CD4-positive, alpha-beta T cell treated with Interleukin-6 for 4 hours (primary cell): ENCODE measurements at regions not wholly inside any gene's neighbourhood (a gene's known extent, or its start where the extent isn't known, plus 50 kb on each side); places are given as distances from the start of the nearest gene placed in this dataset.
"Not testable (repeated sequence)": the region's sequence is repeated elsewhere in the genome, so short reads cannot be mapped to it uniquely, and the experiment has no call there.

ENCODE experiments used
- DNase-seq: peaks from one replicate; pipeline ENCODE4 v3.0.0-alpha.2; 2020; ENCODE audit warnings: mixed read lengths

DNA sequence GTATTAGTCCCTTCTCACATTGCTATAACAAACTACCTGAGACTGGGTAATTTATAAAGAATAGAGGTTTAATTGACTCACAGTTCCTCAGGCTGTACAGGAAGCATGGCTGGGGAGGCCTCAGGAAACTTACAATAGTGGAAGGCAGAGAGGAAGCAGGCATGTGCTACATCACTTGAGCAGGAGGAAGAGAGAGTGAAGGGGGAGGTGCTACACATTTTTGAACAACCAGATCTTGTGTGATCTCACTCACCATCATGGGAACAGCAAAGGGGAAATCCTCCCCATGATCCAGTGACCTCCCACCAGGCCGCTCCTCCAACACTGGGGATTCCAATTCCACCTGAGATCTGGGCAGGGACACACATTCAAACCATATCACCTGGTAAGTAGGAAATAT, 630.6 kb downstream of the QKI start:
- DNase-seq, result no peak

DNA sequence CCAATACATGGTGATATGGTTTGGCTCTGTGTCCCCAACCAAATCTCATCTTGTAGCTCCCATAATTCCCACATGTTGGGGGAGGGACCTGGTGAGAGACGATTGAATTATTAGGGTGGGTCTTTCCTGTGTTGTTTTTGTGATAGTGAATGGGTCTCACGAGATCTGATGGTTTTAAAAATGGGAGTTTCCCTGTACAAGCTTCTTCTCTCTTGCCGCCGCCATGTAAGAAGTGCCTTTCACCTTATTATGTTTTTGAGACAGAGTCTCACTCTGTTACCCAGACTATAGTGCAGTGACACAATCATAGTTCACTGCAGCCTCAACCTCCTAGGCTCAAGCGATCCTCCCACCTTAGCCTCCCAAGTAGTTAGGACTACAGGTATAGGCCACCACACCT, 629.1 kb downstream of the QKI start:
- DNase-seq, result not testable (repeated sequence)

DNA sequence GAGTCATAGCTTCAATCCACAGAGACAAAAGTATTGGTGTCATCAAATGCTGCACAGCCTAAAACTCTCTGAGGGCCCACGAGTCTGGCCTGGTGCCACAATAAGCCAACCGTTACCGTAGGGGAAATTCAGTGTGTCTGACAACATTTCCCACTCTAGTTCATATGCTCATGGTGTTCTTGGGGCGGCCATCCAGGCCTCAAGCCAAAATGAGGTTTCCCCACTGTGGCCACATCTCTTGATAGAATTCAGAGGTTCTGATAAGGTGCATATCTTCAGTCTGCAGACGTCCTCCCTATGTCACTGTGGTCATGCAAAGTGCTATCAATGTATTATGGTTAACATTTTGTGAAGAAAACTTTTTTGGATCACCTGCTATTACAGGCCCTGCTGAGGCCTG, 627.7 kb downstream of the QKI start:
- DNase-seq, result no peak

DNA sequence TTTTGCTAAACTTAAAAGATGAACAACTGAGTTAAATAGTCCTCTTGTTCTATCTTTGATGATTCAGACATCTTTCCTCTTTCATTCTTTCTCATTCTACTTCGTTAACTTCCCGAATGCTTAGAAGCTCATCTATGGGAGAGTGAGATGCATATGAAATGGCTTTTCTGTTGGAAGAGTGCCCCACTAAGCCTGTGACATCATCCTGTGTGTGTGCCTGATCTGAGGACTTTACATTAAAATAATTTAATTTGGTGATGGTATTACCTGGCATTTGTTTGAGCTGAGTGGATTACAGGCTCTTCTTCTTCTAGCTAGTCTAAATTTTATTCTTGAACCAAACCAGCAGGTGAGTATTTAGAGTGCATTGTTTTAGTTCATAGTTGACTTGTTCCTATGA, 626.5 kb downstream of the QKI start:
- DNase-seq, result no peak

DNA sequence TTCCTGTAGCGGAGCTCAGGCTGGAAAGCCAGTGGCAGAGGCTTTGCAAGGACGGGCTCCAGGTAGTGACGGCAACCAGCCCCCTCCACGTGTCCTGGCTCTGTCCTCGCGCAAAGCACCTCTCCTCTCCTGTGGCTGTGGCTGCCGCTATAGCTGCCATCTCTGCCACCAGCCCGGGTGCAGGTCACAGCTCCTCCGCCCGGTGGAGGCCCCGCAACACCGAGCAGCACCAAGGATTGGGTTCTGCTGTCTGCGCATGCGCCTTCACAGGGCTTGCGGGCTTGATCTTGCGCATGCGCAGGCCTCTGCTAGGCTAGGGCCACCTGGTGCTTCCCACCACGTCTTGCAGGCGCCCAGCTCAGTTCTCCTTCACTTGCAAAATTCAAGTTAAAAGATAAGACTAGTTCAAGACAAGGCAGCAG, 625.4 kb downstream of the QKI start:
- peak; percentile 56 for DNase-seq

DNA sequence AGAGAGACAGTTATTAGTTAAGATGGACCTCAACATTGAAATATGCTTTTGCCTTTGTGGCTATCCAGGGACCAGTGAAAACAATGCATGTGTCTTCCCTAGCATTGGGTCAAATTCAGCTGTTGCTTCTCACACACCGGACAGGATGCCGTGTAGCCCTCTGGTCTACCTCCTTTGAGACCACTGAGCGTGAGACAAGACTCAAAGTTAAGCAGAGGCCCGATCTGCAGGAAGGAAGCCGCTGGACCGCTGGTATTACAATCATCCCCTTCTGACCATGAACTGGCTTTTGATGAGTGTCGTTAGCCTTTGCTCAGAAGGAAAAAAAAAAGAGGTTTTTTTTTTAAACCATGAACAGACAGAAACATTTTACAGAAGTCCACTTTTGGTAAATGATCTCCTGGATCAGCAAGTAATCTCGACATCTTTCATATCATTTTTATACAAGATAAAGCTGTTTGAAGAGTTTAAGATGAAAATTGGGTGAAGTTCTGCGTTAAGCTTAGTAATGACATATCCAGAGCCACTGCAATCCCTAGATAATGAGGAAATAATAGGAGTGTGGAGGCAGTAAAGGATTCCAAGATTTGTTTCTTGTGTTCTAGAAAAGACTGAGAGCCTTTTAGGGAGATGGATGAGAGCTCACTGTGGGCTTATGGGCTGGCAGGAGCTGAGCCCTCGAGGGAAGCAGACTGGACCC, 622.8 kb downstream of the QKI start:
- DNase-seq, result no peak

DNA sequence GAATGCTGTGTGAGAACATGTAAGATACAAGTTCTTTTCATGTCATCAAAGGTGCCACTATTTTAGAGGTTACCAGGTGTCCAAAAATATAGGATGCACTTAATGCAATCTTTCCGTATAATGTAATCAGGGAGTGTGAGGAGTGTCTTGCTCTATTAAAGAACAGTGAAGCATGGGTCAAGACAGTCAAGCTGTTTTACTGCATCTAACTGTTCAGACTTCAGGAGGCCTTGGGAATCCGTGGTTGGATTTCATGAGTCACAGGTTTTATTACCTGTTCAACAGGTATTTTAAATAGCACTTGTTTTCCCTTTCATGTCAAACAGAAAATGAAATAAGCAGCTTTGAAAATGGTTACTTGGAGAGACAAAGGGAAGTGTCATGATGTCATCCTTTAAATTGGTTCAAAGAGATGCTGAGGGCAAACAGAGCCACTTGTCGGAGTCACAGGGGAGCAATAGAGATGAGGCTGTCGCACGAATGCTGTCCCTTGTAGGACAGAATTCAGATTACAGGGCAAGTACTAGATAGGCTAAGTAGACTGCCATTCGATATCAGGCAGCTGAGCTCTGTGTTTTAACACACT, 621.5 kb downstream of the QKI start:
- DNase-seq, result no peak

DNA sequence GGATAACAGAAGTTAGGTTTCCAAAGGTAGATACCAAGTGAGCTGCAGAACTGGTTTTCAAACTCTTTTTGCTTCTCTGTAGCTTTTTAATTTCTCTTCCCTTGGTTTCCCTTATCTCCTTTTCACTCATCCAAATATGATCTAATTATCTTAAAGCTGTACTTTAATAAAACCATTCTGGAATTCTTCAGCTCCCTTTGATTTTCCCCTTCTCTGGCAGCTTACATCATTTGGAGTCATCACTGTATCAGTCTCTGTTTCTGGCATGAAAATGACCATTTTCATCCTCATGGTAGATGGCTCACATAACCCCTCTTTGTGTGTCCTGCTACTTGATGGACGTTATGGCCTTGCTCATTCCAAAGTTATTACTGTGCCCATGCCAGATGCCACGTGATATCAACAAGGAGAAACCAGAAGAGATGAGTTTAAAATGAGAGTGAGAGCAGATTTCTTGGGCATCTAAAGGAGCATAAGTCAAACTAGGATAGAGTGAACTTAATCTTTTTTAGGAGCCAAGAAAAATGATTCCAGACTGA, 620.2 kb downstream of the QKI start:
- no peak for DNase-seq

DNA sequence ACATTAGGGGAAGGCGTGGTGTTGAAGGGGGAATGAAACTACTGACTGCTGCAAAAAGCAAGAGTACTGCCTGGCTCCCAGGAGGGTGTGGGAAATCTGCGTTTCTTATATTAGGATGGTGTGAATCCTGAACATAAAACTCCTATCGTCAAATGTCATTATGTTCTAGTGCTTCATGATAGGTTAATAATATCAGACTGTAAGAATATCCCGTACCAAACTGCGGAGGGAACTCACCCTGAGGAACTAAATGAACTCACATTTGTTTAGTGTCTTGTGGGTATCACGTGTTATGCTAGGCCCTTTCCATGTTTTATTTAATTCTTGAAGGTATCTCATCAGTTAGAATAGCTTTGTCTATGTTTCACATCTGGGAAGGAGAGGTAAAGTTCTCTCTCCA, 610.7 kb downstream of the QKI start:
- no peak for DNase-seq

DNA sequence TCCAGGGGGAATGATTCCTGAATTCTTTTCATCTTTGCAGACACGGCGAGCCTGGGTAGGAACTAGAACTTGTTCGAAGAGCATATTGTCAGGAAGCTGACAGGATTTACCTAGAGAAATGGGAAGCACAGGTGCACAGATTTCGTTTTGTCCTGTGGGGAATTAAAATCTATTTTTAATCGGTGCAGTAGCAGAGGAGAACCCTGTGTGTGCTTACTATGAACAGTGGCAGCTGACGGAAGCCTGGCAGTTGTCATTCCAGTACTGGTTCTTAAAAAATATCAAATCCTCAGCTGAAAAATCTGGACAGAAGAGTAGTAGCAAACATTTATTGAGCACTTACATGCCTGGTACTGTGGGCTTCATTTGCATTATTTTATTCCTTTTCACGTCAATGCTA, 609.0 kb downstream of the QKI start:
- no peak for DNase-seq

DNA sequence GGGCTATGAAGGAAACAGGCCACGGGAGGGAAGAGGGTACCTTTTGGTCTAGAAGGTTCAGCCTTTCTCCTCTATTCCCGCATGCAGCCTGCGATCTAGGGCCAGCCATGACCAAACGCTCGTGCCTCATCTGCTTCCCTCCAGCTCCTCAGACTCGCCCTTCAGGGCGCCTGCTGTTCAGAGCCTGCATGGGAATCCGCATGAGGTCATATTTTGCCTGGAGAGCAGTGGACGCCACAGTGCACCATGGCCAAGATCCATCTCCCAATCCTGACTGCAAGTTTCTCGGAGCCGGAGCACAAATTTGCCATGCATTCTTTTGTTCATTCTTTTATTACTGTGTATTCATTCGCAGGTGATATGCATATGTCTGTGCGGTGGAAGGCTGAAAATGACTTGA, 608.1 kb downstream of the QKI start:
- no peak for DNase-seq

DNA sequence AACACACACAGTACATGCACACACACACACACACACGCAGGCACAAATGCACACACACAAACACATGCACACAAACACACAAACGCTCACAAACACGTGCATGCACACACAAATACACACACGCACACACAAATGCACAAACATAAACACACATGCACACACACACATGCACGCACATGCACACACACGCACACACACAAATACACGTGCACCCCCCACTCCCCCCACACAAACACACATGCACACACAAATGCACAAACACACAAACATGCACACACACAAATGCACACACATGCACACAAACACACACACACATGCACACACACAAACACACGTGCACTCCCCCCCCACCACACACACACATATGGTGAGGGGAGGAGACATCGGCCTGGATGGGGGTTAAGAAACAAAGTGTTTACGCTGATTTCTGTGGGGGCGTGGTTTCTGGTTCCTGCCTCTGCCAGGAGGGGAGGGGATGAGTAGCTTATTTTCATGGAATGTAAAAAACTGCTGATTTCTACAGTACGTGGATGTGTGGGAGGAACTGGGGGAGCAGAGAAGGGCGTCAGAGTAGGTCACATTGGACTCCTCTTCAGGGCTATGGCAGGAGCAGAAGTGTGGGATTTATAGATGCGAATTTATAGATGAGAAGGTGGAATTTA, 607.2 kb downstream of the QKI start:
- DNase-seq, result no peak

DNA sequence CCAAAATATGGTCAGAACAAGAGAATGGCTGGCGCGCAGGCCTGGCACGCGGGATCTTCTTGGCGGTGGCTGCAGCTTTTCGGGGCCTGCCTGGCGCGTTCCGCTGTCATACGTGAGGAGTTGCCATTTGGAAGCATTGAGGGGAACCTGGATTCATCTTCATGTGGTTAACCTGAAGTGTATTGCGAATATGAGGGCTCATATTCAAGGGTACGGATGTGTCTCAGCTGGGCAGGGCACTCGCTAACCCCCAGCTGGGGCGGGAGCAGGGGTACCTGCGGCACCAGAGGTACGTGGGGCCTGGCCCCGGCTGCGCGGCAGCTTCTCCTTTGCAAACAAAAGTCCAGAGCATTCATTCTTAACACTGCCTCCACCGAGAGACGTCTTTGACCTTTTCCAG, 605.6 kb downstream of the QKI start:
- no peak for DNase-seq

DNA sequence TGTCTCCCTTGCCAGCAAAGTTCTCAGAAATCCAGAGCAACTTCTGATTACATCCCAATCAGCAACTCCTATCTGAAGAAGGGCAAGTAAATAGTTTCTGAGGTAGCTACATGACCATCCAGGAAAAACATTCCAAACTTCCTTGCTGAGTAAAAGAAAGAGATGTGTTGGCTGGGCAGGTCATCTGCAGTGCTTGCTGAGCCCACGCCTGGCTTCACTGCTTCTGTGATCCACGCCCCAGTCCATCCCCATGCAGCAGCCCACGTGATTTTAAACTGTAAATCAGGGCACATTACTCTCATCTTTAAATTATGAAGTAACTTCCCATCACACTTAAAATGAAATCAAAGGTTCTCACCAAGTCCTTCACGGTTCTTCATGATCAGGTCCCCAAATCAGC, 603.6 kb downstream of the QKI start:
- DNase-seq, result no peak

DNA sequence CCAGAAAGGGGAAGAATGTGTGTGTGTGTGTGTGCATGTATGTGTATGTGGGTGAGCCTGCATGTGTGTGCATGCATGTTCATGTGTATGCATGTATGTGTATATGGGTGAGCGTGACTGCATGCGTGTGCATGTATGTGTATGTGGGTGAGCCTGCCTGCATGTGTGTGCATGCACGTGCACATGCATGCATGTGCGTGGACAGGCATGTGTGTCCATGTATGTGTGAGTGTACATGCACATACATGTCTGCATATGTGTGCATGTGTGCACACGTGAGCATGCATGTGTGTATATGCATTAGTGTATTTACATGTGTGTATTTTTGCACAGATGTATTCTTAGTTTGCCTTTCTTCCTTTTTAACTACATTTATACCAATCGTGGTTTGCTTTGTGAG, 601.5 kb downstream of the QKI start:
- DNase-seq, result no peak

DNA sequence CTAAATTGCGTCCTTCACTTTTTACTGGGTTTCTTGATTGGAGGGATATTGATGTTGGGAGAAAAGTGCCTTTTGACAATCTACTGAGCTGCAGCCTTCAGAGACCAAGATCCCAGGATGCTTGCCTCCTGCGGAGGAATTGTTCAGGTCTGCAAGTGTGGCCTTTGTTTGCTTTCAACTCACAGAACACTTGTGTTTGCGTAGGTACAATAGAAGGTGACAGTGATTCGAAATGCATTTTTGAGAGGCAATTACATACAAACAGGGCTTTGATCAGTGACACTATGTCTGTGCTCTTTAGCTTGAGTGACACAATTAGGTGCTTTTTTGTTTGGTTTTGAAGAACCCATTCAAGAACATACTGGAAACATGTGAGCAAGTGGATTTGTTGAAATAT, 600.6 kb downstream of the QKI start:
- no peak for DNase-seq

DNA sequence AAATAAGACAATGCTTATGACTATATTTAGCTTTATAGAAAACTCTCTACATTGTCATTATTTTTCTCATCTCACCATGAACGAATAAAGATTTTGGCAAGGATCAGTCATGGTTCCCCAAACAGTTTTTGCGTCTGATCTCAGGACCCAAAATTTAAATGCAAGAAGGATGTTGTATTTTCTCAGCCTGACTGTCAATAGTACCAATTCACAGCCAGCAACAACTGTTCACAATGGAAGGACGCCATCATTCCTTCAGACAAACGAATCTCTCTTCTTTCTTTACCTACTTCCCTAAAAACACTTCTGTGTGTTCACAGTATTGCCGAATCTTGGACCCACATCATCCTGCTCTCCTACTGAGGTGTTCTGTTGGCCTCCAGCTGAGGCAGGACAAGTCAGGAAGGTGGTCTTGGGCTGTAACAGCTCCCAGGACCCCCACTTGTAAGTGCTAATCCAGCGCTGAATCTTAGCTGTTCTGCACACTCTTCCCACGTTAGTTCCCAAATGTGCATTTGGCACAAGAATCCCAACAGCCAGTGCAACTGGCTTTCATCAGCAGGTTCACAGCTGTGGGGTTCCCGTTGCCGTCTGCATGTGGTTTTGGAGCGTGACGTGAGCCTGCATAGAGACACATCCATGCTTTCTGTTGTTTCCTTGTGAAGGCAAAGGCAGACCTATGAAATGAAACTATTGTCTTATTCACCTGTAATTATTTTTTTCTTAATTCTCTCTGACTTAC, 600.0 kb downstream of the QKI start:
- no peak for DNase-seq

DNA sequence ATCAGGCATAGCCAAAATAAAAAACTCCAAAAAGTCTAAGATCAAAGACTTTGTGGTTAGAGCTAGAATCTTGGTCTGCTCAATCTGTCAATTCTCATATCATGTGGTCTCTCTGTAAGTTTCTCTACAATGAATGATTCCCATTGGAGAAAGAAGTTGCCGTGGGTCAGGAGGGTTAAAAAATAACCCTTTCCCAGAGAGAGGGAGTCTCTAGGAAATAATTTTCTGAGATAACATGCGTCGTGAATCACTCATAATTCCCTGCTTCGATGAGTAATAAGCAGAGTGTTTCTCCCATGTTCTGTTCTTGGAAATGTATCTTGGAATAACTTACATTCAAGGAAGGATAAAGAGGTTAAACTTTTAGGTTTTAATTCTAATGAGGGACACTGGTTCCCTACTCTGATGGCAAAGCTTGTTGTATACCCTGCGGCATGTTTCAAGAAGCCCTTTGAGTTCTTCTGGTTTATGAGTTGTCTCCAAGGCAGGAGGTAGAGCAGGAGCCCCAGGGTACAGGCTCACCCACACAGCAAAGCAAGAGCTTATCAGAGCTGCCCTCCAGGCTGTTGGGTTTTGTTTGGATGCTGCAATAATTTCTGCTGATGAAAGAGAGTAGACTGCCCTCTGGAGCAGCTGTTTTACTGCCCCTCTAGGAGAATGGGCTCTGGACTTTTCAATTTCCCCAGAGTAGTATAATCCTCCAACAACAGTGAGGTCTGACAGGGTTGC, 599.1 kb downstream of the QKI start:
- no peak for DNase-seq

DNA sequence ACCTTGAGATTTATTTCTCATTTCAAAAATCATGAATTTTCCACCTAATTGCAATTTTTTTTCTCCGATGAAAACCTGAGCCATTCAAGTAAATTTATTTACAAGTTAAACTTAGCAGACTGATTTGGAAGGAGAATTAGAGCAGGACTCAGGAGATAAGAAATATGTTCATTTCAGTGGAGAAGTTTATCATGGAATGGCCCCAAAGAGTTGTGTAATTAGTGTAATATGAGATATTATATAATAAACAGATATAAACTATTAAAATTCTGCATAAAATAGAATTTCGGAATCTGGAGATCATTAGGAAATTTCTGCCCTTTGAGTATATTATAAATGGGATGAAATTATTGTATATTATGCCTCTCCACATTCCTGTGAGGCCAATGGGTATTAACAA, 596.8 kb downstream of the QKI start:
- DNase-seq, result no peak

DNA sequence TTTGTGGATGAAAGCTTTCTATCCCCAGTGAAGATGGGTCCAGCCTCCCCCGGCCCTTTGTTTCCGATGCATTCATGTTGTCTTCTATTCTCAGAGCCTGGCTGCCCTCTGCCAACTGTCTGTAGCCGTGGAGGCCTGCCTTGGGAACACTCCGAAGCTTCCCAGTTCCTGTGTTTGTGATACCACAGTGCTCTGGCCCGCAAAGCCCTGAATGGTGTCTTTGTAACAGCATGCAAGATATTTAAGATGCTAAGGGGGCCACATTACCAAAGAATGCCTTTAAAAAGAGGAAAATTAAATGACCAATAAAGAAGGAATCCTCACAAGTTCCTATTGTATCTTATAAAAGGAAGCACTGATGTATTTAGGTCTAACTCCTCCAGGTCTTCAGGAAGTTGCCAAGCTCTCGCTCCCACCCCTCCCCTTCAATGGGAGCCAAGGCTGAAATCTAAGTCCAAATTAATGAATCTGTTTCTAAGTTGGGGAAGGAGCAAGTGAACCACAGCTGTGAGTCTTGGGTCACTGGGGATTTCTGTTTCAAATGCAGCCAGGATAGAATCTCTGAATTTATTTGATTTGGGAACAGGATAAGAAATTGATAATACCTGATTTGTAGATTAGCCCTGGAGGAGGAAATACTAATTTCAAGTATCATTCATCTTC, 596.1 kb downstream of the QKI start:
- no peak for DNase-seq

DNA sequence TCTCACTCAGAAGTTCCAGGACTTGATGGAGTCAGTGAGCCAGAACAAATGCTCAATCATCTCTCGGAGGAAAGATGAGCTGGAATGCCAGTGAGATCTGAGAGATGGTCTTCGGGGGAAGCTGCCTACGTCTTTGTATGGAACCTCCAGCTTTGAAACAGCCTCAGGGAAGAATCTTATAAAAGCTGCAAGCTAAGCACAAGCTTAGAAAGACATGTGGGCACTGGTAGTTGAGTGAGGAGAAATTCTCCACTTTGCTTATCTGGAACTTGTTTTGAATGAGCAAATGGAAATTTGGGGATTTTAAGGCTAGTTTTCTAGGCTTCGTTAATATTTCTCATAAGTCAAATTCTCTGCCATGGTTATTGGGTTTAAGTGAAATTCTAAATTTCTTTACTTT, 594.4 kb downstream of the QKI start:
- DNase-seq, result no peak

DNA sequence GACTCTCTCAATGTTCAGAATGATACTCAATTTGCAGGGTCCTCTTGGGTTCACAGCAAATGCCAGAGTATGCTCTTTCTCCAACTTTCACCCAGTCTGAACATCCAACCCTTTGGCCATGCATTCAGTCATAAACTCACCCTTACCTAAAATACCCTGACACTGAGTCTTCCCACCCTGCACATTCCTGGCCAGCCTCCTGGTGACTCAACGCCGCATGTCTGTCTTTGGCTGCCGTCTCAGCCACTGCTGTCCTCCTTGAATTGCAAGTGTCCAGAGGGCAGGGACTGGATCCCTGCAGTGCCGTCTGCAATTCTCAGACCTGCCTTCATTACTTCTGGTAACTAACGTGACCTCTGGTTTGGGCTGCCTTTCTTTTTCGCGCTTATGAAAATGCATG, 593.4 kb downstream of the QKI start:
- no peak for DNase-seq
